Vagina (tissue), 2 donors: ENCODE measurements at regions not wholly inside any gene's neighbourhood (a gene's known extent, or its start where the extent isn't known, plus 50 kb on each side); places are given as distances from the start of the nearest gene placed in this dataset.

Source experiments
- CTCF ChIP-seq, 3 experiments: fragments of 450-650 bp in 2 of 3; fragments of 200-600 bp in 1 of 3; sonication (generic) in 1 of 3; IDR thresholded peaks; one replicate each; pipeline ENCODE4 v1.5.1; 2017 to 2019; ENCODE audit warnings: antibody characterized with exemption in 3 of 3, mild to moderate bottlenecking in 2 of 3, moderate library complexity in 2 of 3
- POLR2A ChIP-seq, 2 donors: fragments of 450-650 bp; IDR thresholded peaks; one replicate each; pipeline ENCODE4 v1.6.1; 2017; ENCODE audit warnings: antibody characterized with exemption in 2 of 2, mild to moderate bottlenecking in 2 of 2, moderate library complexity in 2 of 2

GRCh38 chr12:93093243-93093642, 164.1 kb upstream of the EEA1 start:
- TF ChIP-seq CTCF (IDR thresholded peaks at IDR 0.05) (no peak), POLR2A (IDR thresholded peaks at IDR 0.05) (no peak)
